RCC 7860 (cell line): ENCODE measurements at regions not wholly inside any gene's neighbourhood (a gene's known extent, or its start where the extent isn't known, plus 50 kb on each side); places are given as distances from the start of the nearest gene placed in this dataset.

Source experiments
- DNase-seq: peaks from one replicate; pipeline ENCODE4 v3.0.0-alpha.2; 2015; ENCODE audit warnings: low spot score
- FAIRE-seq: peaks from 2 replicates; lab custom pipeline; 2012; peaks lifted over from hg19 to GRCh38; lab: Jason Lieb, UNC

DNA sequence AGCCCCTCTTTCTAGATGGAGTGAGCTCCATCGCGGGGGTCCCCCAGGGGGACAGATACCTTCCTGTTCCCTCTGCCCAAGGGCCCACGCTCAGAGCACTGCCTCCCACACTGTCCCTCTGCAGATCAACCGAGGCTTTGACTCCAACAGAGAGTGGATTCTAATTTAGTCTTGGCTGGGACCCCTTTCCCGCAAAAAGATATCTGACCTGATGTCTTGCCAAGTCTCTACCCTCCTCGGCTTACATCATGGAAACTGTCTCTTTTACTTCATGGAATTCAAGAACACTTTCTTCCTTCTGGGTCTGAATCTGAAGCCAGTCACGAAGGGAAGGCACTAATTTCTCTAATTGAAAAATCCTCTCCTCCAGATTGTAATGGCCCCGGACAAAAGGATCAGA lies 278.0 kb downstream of the BMP7 start:
- no peak for FAIRE-seq
- DNase-seq = no peak

DNA sequence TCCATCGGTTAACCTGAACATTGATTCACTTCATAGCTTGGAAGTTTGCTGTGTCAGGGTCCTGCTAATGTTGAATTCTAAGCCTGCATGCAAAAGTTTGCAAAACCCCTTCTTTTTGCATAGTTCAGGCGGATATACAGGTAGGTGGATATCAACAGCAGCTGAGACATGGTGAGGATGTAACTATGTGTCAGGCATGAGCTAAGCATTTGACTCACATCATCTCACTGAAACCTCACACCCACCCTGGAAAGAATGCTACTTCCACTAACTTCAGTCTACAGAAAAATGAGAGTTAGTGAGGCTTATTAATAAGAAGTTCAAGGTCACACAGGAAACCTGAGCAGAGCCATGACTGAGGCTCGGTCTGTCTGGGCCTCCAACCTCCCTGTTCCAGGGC lies 276.9 kb downstream of the BMP7 start:
- FAIRE-seq (no peak), DNase-seq (peak; percentile 50)

DNA sequence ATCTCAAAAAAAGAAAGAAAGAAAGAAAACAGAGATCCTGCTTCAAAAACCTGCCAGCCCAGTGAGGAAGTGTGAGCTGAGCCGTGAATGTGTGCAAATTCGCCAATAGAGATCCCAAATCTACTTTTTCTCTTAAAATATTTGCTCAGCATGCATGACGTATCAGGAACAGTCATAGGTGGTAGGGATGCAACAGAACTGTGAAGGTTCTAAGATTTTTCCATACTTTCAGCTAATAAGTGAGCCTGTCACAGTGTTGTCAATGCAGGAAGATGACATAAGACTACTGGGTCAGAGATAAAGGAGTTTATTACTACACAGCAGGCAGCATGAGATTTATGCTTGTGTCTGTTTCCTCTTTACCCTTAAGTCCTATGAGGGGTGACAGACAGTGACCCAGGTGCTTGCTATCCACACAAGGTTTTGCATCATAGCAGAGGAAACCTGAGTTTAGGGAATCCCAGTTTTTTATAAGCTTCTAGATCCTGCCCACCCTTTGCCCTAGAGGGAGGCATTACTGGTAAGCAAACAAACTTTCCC lies 273.4 kb downstream of the BMP7 start:
- FAIRE-seq = no peak

DNA sequence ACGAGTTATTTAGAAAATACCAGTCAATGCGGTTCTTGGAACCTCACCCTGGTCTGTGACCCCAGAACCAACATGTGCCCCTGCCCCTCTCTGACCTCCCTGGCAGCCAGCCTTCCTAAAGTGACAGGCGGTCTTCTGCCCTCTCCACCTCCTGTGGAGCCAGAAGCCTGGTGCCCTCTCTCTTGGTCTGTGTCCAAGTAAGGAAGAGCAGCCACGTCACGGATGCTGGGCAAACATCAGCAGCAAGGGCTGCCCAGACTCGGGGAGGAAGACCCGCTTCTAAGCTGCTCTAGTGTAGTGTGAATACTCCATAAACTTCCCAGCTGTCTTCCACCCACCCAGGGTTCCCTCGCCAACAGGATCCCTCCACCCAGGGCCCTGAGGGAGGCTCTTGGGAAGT lies 272.4 kb downstream of the BMP7 start:
- FAIRE-seq (no peak), DNase-seq (no peak)

More for the DNA sequence above, 273.4 kb downstream of the BMP7 start:
- DNase-seq = no peak

DNA sequence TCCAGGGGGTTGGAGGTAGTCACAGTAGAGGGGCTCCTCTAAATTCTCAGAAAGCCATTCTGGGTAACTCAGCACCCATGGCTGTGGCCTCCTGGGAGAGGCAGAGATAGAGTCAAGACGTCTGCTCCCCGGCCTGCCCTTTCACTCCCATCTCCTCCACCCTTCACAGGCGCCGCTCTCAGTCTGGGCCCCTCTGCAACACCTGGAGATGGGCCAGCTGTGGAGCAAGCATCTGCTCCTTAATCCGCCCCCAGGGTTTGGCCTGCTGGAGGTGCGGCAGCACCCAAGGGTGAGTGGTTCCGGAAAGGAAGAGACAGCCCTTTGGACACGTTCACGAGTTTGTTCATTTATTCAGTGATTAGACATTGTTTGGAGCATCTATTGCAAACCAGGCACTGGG lies 271.3 kb downstream of the BMP7 start:
- DNase-seq (no peak), FAIRE-seq (no peak)

DNA sequence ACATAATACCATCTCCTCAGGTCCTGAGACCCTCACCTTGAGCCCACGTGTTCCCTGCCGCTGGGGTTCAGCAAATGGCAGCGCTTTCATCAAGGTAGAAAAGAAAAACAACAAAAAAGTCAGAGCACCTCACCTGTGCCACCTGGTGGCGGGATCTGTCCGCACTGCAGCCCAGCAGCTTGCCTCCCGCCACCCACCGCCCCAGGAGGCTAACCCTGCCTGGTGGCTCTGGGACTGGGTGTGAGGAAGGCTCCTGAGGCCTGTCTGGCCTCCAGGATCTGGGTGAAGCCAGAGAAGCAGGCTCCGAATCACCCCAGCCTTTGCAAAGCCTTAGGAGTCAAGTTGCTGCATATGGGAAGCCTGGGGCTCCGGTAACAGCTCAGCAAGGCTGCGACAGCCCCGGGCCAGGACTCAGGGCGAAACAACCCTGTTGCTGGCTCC lies 270.8 kb downstream of the BMP7 start:
- FAIRE-seq (no peak), DNase-seq (no peak)

DNA sequence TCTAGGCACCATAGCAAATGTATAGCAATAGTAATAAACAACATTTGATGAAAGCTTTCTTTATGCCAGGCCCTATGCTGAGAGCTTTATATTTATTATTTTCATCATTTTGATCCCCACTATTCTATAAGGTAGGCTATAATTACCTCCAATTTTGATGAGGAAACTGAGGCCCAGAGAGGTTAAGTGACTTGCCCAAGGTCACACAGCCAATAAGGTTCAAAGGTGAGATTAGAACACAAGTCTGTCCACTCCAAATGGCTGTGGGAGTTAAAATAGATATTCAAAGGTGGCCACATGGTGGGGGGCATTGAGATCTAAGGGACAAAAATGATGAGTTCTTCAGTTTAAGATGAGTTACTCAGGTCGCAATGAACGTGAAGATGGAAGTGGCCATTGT lies 269.9 kb downstream of the BMP7 start:
- no peak for DNase-seq

DNA sequence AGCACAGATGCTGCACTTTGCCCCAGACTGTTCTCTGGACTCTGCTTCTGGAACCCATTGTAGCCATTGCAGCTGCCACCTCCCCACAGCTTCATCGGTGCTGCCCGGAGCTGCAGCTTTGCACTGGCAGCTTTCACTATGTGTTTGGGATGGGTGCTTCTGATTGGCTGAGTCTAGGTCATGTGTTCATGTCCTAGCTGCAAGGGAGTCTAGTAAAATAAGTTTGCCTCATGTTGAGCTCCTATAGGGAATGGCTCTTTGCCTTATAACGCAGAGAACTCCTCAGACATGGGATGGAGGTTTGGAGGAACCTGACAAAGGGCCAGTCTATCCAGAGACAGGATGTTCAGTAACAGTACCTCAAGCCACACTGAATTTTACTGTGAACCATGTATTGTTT lies 268.0 kb downstream of the BMP7 start:
- no peak for DNase-seq
- FAIRE-seq = no peak

More for the DNA sequence above, 269.9 kb downstream of the BMP7 start:
- FAIRE-seq = no peak

DNA sequence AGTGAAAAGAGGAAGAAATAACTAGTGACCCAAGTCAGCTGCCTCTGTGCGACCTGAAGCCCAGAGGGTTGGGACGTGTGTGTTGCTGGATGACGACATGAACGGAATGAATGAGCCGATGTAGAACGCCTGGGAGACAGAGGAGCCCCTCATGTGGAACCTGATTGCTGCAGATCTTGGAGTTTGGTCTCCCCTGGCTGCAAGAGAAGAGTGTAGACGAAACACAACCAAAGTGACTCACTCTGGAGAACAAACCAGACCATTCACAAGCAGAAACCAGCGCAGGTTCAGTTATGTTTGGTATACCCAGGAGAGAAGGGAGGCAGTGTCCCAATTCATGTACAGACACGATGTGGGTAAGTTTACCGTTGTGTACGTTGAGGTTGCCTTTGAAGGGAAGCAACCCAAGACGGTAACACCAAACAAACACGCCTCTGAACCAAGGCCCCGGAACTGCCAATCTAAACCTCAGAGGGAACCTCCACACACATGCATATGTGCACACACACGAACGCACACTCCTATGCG lies 265.9 kb downstream of the BMP7 start:
- DNase-seq = no peak
- no peak for FAIRE-seq

DNA sequence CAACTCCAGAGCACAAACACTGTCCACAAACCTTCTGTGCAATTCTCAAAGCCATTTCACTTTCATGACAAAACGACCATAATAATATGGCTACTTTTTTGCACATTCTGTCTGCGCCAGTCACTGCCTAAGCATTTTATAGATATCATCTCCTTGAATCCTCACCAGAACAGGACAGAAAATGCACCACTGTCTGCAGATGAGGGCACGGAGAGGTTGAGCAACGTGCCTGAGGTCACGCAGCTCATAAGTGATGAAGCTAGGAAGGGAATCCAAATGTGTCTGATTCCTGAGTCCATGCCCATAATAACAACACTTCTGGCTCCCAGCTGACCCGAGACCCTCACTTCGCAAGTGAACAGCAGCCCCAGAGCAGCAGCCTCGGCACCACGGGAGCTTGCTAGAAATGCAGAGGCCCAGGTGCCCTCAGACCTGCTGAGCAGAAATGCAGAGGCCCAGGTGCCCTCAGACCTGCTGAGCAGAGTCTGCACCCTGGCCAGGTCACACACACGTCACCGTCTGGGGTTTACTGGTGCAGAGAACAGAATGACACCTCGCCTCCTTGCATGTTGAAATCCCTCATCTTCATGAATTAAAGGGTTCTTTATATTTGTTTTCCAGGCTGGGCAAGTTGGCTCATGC lies 265.2 kb downstream of the BMP7 start:
- DNase-seq = no peak
- no peak for FAIRE-seq

DNA sequence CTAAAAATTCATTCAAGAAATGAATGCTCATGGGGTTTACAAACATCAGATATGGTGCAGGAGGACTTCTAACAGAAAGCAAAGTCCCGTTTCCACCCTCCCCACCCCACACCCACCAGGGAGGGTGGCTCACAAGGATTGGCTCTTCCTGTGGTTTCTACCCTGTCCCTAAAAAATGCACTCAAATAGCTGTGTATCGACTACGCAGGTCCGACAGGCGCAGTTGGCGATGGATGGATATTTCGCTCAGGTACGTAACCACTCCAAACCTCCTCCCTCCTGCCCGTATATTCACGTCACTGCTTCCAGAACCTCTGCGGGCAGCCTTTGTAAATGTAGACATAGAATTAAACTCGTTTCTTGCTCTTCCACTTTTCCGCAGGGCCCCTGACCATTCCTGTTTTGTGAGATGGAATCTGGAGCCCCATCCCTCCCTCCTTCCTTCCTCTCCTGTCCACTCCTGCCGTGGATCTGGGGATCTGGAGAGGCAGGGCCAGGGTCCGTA lies 264.3 kb downstream of the BMP7 start:
- no peak for FAIRE-seq

DNA sequence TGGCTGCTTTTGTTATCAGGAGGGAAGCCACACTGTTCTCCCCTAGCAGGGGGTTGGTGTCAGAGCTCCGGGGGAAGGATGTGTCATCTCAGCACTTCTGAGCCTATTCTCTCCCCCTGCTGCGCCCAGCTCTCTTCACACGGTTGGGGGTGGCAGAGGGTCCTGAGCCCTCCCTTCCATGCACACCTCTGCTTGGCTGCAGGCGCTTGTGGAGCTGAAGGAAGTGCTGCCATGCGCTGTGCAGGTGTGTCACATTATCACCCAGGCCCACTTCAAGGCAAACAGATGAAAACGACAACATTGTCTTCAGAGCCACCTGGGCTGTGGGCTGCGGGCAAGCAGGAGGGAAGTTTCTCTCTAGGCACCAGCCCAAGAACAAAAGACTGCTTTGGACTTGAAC lies 263.4 kb downstream of the BMP7 start:
- FAIRE-seq (no peak), DNase-seq (no peak)

More for the DNA sequence above, 264.3 kb downstream of the BMP7 start:
- no peak for DNase-seq

DNA sequence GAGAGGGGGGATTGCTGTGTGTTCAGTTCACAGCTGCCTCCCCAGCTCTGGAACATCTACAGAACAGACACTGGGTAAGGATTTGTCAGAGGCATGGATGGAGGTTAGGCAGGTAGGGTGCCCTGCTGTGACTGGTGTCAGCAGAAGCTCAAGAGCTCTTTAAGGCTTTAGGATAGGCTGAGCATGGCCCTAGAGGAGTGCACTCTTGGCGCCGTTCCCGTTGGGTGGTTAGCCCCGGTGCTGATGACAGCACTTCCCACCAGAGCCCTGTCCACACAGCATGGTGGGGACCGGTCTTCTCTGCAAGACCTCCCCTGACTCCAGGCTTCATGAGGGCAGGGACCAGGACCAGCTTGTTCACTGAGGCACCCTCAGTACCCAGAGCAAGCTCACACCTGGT lies 262.0 kb downstream of the BMP7 start:
- DNase-seq = no peak
- no peak for FAIRE-seq

DNA sequence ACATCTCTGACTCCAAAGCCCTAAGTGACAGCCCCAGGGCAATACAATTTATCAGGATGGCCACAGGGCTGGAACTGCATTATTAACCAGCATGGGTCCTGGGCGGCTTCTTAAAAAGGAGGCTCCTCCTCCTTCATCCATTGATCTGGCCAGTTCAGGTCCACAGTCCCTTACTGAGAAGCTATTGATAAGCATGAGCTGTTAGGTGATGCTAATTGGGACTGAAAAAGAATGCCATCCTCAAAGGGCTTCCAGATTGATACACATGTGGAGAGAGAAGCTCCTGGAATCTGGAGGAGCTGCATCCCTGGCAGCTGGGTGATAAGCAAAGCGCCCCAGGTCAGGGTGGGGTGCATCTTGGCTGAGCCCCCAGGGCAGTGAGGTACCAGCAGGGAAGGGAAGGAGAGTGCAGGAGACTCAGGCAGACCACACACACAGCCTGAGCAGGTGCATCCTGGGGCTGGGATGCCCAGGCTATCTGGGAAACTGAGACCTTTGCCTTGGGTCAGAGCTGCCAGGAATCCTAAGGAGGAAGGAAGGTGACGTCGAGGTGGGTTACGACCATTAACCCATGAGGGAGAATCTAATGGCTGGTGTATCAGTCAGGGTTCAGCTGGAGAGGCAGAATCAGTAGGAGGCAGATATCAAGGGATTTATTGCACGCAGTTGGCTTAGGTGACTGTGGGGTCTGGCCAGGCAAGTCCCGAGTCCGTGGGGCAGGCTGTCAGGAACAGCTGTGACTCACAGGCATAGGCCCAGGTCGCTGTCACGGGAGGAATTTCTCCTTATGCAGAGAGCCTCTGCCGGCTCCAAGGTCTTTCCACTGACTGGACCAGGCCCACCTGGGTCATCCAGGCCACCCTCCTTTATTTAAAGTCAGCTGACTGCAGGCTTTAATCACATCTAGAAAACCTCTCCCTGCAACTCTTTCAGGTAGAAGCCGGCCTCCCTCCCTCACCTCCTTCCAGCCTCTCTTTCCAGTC lies 261.2 kb downstream of the BMP7 start:
- no peak for FAIRE-seq
- peak; percentile 42 for DNase-seq

DNA sequence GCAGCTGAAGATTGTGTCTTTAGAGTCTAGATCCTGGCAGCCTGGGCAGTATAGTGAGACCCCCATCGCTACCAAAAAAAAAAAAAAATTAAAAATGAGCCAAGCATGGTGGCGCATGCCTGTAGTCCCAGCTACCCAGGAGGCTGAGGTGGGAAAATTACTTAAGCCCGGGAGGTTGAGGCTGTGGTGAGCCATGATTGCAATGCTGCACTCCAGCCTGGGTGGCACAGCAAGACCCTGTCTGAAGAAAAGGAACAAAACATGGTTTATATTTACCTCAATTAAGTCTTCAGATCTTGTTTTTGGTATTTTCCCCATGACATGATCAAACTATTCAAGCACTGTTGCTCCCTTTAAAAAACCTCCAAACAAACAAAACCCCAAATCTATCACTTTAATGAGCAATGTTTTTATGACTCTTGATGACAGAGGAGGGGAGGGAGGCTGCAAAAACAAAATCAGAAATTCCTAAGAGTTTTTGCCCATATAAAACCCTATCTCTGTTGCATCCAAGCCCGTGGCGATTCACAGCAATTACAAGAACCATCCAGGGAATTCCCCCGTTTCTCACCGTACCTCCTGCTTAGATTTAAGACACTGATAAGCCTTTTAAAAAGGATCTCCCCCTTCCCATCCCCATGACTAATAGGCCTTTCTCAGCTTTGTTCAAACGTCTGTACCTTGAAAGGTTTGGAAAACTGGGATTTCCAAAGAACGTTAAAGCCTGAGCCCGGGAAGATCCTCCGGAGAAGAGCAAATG lies 259.9 kb downstream of the BMP7 start:
- FAIRE-seq = peak; percentile 93
- DNase-seq = peak; percentile 98

DNA sequence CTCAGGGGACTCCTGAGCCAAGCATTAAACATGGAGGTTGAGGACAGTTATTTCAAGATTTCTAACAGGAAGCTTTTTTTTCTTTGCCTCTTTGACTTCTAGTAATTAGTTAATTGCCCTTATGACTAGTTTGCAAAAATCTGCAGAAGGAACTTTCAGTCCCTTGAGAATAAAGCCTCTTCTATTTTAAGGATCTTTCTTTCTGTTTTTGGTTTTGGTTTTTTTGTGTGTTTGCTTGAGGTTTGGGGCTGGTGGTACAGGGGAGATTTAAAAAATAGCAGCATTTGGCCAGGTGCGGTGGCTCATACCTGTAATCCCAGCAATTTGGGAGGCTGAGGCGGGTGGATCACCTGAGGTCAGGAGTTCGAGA lies 259.3 kb downstream of the BMP7 start:
- FAIRE-seq (no peak), DNase-seq (no peak)

DNA sequence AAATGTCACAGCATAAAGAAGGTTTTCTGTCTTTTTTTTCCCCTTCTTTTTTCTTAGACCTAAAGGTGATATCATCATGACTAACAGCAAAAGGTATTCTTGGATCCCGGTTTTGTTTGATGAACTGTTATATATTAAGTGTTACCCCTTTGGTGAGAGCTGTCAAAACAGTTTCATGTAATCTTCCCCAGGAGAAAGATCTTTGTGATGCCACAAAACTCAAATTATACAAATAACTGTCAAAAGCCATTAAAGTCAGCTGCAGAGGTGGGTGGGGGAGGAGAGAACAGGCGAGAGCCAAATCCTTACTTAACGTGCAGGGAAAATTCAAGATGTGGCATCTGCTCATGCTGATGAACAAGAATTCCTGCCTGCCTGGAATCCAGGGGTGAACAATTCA lies 258.2 kb downstream of the BMP7 start:
- FAIRE-seq (peak; percentile 97), DNase-seq (peak; percentile 95)

DNA sequence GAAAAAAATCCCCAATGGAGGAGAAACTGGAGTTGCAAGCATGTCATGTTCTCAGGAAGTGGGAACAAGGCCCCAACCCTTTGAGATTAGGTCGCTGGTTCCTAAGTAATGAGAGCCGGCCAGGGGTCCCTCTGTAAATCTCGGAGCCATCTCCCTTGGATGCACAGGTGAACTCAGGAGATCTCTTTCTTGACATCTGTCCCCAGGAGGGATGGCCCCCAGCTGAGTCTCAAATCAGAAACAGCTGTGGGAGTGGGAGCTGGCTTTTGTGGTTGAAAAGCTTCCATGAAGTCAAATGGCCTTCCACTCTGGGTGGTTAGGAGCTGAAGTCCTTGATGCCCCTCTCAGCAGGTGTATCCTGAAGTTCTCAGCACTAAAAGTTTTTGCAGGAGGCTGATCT lies 257.1 kb downstream of the BMP7 start:
- DNase-seq = no peak
- FAIRE-seq = no peak

DNA sequence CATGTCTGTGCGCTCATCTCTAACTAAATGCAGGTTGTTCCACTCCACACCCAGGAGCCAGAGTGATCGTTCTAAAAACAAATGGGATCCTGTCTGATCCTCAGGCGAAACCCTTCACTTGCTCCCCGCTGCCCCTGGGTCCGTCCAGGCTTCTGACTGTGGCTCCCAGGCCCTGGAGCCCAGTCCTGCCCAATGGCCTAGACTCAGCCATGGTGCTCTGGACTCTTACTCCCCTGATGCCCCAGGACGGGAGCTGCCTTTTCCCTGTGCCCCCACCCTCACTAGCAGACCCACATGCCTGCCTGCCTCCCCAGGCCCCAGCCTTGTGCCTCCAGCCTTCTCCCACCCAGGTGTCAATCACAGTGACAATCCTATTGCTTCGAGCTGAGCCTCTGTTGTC lies 256.7 kb downstream of the BMP7 start:
- DNase-seq (no peak), FAIRE-seq (no peak)

DNA sequence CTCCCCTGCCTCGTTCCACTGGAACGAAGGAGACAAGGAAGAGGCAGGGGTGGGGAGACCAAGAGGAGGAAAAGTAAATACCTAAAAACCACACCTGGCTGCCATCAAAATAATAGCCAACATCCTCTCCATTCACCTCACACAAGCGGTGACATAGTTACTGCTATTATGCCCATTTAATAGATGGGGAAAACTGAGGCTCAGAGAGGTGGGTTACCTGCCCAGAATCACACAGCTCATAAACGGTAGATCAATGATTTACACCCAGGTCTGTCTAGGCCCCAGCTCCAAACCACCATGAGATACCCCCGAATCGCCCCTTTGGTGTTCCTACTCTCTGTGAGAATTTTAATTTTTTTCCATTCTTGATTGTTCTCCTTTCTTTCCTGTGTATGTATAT lies 253.8 kb downstream of the BMP7 start:
- DNase-seq (no peak), FAIRE-seq (no peak)

DNA sequence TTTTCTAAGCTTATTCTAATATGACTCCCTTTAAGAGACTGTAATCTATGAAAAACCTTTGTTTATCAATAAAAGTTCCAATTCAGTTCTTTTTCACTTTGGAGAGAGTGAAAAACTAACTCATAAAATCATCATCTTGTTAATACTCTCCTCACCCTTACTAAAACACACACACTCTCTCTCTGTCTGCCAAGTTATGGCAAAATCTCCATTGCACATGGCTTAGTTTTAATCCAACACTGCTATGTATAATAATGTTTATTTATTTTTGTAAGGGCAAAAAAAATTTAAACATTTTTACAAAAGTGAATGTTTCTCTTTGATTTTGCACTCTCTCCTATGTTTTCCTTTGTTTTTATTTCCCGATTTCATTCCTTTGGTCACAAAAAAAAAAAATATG lies 253.2 kb downstream of the BMP7 start:
- DNase-seq = no peak
- FAIRE-seq = no peak
